ENCODE measurements at regions not wholly inside any gene's neighbourhood (a gene's known extent, or its start where the extent isn't known, plus 50 kb on each side); places are given as distances from the start of the nearest gene placed in this dataset.

DNA sequence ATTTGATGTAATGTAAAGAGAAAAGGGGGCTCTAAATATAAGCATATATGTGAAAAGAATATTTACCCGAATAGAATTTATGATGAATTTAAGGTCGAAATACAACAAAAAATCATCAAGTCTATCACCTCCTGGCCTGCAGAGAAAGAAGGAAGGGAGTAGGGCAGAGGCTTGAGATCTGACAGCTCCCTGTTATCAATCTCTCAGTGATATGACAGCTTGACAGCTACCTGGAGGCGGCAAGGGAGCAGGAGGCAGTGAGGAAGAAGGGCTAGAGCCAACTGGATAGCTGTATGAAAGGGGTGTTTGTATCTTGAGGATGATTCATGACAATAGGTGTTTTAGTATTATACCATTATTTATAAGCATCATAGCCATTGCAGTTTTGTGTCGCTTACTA, 299.8 kb upstream of the DNAJC19 start:
- Histone ChIP-seq H3K36me3 (replicated peaks in 1 of 2; ENCODE audit: control insufficient read depth in 1 of 2, insufficient read depth in 2 of 2, low read length in 1 of 2) (no peaks in the 10 kb centered on the region), H3K9ac (no peak overlapping the region), H3K4me1 (ENCODE audit: control insufficient read depth in 1 of 2, insufficient read depth in 2 of 2, low read depth in 1 of 2, low read length in 1 of 2) (peaks cover 0 to 11% of the 10 kb centered on the region in 2 experiments; a peak in 1 of 4 replicates), H3F3A (replicated peaks; ENCODE audit: insufficient read depth) (peaks cover 5% of the 10 kb centered on the region), H3K27me3 (ENCODE audit: insufficient read depth) (no peaks in the 10 kb centered on the region), H3K79me2 (ENCODE audit: insufficient read depth) (no peaks in the 10 kb centered on the region), H2AFZ (ENCODE audit: low read depth) (no peak overlapping the region), H4K20me1 (ENCODE audit: insufficient read depth) (no peaks in the 10 kb centered on the region), H3K27ac (ENCODE audit: low read depth in 2 of 2, low read length in 1 of 2) (no peak overlapping the region), H3K4me2 (no peak overlapping the region), H3K4me3 (ENCODE audit: low read depth in 2 of 2, low read length in 1 of 2) (no peak overlapping the region), H3K9me3 (no peaks in the 10 kb centered on the region), H3K9me2 (no peaks in the 10 kb centered on the region)
- ChIA-PET POLR2A (no interaction called here), CTCF (interaction anchor here (1.1 to 2.7 kb wide), 3 partner anchors 10 to 68 kb away, joined by 3 to 17 read pairs (median 3); no protein-coding TSS in a partner anchor)
- WGBS (ENCODE audit: low lambda C conversion rate) = 64% methylated on average over 4 of the region's 4 CpGs
- TF ChIP-seq NFIC (IDR thresholded peaks at IDR 0.05; ENCODE audit: borderline replicate concordance) (no peak), EZH2phosphoT487 (IDR thresholded peaks at IDR 0.05; ENCODE audit: borderline replicate concordance, low read depth) (no peak), SMC3 (IDR thresholded peaks at IDR 0.05; ENCODE audit: low read depth, low read length) (no peak), CHD2 (IDR thresholded peaks at IDR 0.05; ENCODE audit: low read length, partially characterized antibody) (no peak), TCF12 (IDR thresholded peaks at IDR 0.05) (no peak), ELF1 (IDR thresholded peaks at IDR 0.05) (no peak), MEF2A (IDR thresholded peaks at IDR 0.05; ENCODE audit: borderline replicate concordance, low read depth) (no peak)
- TF ChIP-seq, protein P1, sequence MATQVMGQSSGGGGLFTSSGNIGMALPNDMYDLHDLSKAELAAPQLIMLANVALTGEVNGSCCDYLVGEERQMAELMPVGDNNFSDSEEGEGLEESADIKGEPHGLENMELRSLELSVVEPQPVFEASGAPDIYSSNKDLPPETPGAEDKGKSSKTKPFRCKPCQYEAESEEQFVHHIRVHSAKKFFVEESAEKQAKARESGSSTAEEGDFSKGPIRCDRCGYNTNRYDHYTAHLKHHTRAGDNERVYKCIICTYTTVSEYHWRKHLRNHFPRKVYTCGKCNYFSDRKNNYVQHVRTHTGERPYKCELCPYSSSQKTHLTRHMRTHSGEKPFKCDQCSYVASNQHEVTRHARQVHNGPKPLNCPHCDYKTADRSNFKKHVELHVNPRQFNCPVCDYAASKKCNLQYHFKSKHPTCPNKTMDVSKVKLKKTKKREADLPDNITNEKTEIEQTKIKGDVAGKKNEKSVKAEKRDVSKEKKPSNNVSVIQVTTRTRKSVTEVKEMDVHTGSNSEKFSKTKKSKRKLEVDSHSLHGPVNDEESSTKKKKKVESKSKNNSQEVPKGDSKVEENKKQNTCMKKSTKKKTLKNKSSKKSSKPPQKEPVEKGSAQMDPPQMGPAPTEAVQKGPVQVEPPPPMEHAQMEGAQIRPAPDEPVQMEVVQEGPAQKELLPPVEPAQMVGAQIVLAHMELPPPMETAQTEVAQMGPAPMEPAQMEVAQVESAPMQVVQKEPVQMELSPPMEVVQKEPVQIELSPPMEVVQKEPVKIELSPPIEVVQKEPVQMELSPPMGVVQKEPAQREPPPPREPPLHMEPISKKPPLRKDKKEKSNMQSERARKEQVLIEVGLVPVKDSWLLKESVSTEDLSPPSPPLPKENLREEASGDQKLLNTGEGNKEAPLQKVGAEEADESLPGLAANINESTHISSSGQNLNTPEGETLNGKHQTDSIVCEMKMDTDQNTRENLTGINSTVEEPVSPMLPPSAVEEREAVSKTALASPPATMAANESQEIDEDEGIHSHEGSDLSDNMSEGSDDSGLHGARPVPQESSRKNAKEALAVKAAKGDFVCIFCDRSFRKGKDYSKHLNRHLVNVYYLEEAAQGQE (IDR thresholded peaks at IDR 0.05; ENCODE audit: low read depth, low read length) = no peak
- TF ChIP-seq, protein P2, sequence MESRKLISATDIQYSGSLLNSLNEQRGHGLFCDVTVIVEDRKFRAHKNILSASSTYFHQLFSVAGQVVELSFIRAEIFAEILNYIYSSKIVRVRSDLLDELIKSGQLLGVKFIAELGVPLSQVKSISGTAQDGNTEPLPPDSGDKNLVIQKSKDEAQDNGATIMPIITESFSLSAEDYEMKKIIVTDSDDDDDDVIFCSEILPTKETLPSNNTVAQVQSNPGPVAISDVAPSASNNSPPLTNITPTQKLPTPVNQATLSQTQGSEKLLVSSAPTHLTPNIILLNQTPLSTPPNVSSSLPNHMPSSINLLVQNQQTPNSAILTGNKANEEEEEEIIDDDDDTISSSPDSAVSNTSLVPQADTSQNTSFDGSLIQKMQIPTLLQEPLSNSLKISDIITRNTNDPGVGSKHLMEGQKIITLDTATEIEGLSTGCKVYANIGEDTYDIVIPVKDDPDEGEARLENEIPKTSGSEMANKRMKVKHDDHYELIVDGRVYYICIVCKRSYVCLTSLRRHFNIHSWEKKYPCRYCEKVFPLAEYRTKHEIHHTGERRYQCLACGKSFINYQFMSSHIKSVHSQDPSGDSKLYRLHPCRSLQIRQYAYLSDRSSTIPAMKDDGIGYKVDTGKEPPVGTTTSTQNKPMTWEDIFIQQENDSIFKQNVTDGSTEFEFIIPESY (IDR thresholded peaks at IDR 0.05; ENCODE audit: borderline replicate concordance, low read depth) = no peak
- TF ChIP-seq, protein P3, sequence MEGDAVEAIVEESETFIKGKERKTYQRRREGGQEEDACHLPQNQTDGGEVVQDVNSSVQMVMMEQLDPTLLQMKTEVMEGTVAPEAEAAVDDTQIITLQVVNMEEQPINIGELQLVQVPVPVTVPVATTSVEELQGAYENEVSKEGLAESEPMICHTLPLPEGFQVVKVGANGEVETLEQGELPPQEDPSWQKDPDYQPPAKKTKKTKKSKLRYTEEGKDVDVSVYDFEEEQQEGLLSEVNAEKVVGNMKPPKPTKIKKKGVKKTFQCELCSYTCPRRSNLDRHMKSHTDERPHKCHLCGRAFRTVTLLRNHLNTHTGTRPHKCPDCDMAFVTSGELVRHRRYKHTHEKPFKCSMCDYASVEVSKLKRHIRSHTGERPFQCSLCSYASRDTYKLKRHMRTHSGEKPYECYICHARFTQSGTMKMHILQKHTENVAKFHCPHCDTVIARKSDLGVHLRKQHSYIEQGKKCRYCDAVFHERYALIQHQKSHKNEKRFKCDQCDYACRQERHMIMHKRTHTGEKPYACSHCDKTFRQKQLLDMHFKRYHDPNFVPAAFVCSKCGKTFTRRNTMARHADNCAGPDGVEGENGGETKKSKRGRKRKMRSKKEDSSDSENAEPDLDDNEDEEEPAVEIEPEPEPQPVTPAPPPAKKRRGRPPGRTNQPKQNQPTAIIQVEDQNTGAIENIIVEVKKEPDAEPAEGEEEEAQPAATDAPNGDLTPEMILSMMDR (IDR thresholded peaks at IDR 0.05) = no peak
- DNase-seq = no peak

All from SK-N-SH (cell line).